ENCODE measurements at regions not wholly inside any gene's neighbourhood (a gene's known extent, or its start where the extent isn't known, plus 50 kb on each side); places are given as distances from the start of the nearest gene placed in this dataset.

- no peak for TF ChIP-seq EZH2 (IDR thresholded peaks at IDR 0.05)
- TF ChIP-seq POLR2AphosphoS5 (IDR thresholded peaks at IDR 0.05; ENCODE audit: borderline replicate concordance, low read depth, low read length) = no peak
These were observed 172.1 kb downstream of the GADD45G start for GRCh38 chr9:89776795-89777525.
